Gastrocnemius medialis (tissue), 4 donors: ENCODE measurements at regions not wholly inside any gene's neighbourhood (a gene's known extent, or its start where the extent isn't known, plus 50 kb on each side); places are given as distances from the start of the nearest gene placed in this dataset.

Experiments used
- POLR2A ChIP-seq, 2 donors: fragments of 450-650 bp; IDR thresholded peaks; one replicate each; pipeline ENCODE4 v1.6.1; 2017; ENCODE audit warnings: antibody characterized with exemption in 2 of 2, mild to moderate bottlenecking in 2 of 2, moderate library complexity in 2 of 2
- TF ChIP-seq, protein P1 (sequence below), 5 experiments: fragments of 450-650 bp in 3 of 5; fragments of 200-600 bp in 2 of 5; sonication (generic) in 2 of 5; IDR thresholded peaks in 4 of 5; conservative IDR thresholded peaks in 1 of 5; 1 replicate in 4 of 5; 2 replicates in 1 of 5; pipeline ENCODE4 v1.5.1; 2016 to 2019; ENCODE audit warnings: antibody characterized with exemption in 5 of 5, mild to moderate bottlenecking in 3 of 5, moderate library complexity in 3 of 5

DNA sequence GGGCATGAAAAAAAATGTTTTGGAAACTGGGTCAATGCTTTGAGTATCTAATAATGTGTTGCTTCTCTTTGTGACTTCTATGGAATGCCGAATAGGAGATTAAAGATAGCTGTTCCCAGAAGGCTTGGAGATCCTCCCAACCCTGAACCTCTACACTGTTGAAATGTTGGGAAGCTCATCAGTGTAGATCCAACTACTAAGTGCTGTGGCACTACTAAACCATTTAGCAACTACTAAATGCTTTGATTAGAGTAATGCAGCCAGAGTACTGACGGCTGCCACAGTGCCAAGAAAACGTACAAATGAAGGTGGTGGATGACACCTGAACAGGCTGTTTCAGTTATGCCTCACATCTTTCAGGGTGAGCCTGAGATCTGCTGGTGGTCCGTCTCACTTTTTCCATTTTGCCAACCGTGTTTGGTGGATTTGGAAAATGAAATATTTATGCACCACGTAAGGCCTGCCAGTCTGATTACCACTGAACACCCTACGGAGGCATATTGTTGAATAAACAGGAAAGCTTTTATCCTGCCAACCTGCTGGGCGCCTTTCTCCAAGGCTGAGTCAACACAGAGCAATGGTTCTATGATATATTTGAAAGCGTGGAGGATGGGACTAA lies 938.0 kb upstream of the FLRT2 start:
- TF ChIP-seq, protein P1, sequence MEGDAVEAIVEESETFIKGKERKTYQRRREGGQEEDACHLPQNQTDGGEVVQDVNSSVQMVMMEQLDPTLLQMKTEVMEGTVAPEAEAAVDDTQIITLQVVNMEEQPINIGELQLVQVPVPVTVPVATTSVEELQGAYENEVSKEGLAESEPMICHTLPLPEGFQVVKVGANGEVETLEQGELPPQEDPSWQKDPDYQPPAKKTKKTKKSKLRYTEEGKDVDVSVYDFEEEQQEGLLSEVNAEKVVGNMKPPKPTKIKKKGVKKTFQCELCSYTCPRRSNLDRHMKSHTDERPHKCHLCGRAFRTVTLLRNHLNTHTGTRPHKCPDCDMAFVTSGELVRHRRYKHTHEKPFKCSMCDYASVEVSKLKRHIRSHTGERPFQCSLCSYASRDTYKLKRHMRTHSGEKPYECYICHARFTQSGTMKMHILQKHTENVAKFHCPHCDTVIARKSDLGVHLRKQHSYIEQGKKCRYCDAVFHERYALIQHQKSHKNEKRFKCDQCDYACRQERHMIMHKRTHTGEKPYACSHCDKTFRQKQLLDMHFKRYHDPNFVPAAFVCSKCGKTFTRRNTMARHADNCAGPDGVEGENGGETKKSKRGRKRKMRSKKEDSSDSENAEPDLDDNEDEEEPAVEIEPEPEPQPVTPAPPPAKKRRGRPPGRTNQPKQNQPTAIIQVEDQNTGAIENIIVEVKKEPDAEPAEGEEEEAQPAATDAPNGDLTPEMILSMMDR (IDR thresholded peaks at IDR 0.05 in 4 of 5, conservative IDR thresholded peaks at IDR 0.05 in 1 of 5), result no peak
- no peak for TF ChIP-seq POLR2A (IDR thresholded peaks at IDR 0.05)
